ENCODE measurements at regions not wholly inside any gene's neighbourhood (a gene's known extent, or its start where the extent isn't known, plus 50 kb on each side); places are given as distances from the start of the nearest gene placed in this dataset.

- no peaks in the 10 kb centered on the region for H3K36me3 ChIP-seq (ENCODE audit: insufficient read depth)
- H3K27ac ChIP-seq (ENCODE audit: low read depth) = no peak overlapping the region
- H3K4me1 ChIP-seq (ENCODE audit: insufficient read depth) = no peaks in the 10 kb centered on the region
- no peak for DNase-seq (ENCODE audit: extremely low spot score)
- WGBS = 51% methylated on average over 1 of the region's 1 CpG
- no peak overlapping the region for H3K4me3 ChIP-seq (ENCODE audit: low read depth, low read length)
Observed at GRCh38 chr4:177547985-177548384, 105.7 kb upstream of the AGA start.

- Histone ChIP-seq H3K4me1 (ENCODE audit: insufficient read depth) (no peaks in the 10 kb centered on the region), H3K27ac (ENCODE audit: low read depth) (no peak overlapping the region), H3K36me3 (ENCODE audit: insufficient read depth) (no peaks in the 10 kb centered on the region), H3K4me3 (ENCODE audit: low read depth, low read length) (no peak overlapping the region)
- 8% methylated on average over 2 of the region's 2 CpGs for WGBS
- no peak for DNase-seq (ENCODE audit: extremely low spot score)
Observed at GRCh38 chr4:177555007-177555574, 112.9 kb upstream of the AGA start.

GRCh38 chr4:177557416-177557815 lies 115.2 kb upstream of the AGA start:
- WGBS = 99% methylated on average over 21 of the region's 21 CpGs
- Histone ChIP-seq H3K36me3 (ENCODE audit: insufficient read depth) (no peaks in the 10 kb centered on the region), H3K27ac (ENCODE audit: low read depth) (no peak overlapping the region), H3K4me1 (ENCODE audit: insufficient read depth) (no peaks in the 10 kb centered on the region), H3K4me3 (ENCODE audit: low read depth, low read length) (no peak overlapping the region)
- no peak for DNase-seq (ENCODE audit: extremely low spot score)

GRCh38 chr4:177558995-177559394 lies 116.8 kb upstream of the AGA start:
- 89% methylated on average over 3 of the region's 3 CpGs for WGBS
- Histone ChIP-seq H3K27ac (ENCODE audit: low read depth) (no peak overlapping the region), H3K4me3 (ENCODE audit: low read depth, low read length) (no peak overlapping the region), H3K4me1 (ENCODE audit: insufficient read depth) (no peaks in the 10 kb centered on the region), H3K36me3 (ENCODE audit: insufficient read depth) (no peaks in the 10 kb centered on the region)
- DNase-seq (ENCODE audit: extremely low spot score) = no peak

GRCh38 chr4:177562163-177562562 lies 119.9 kb upstream of the AGA start:
- Histone ChIP-seq H3K36me3 (ENCODE audit: insufficient read depth) (no peaks in the 10 kb centered on the region), H3K4me1 (ENCODE audit: insufficient read depth) (no peaks in the 10 kb centered on the region), H3K27ac (ENCODE audit: low read depth) (no peak overlapping the region), H3K4me3 (ENCODE audit: low read depth, low read length) (no peak overlapping the region)
- WGBS = 90% methylated on average over 4 of the region's 4 CpGs
- DNase-seq (ENCODE audit: extremely low spot score) = no peak

- 95% methylated on average over 1 of the region's 1 CpG for WGBS
- DNase-seq (ENCODE audit: extremely low spot score) = no peak
- H3K36me3 ChIP-seq (ENCODE audit: insufficient read depth) = no peaks in the 10 kb centered on the region
- H3K27ac ChIP-seq (ENCODE audit: low read depth) = no peak overlapping the region
- H3K4me1 ChIP-seq (ENCODE audit: insufficient read depth) = no peaks in the 10 kb centered on the region
- no peak overlapping the region for H3K4me3 ChIP-seq (ENCODE audit: low read depth, low read length)
Observed at GRCh38 chr4:177562859-177563258, 120.6 kb upstream of the AGA start.

GRCh38 chr4:177566691-177567090 lies 124.5 kb upstream of the AGA start:
- no peak overlapping the region for H3K27ac ChIP-seq (ENCODE audit: low read depth)
- no peaks in the 10 kb centered on the region for H3K4me1 ChIP-seq (ENCODE audit: insufficient read depth)
- no peak for DNase-seq (ENCODE audit: extremely low spot score)
- H3K4me3 ChIP-seq (ENCODE audit: low read depth, low read length) = no peak overlapping the region
- 75% methylated on average over 5 of the region's 5 CpGs for WGBS
- H3K36me3 ChIP-seq (ENCODE audit: insufficient read depth) = no peaks in the 10 kb centered on the region

GRCh38 chr4:177568931-177569330 lies 126.7 kb upstream of the AGA start:
- no peaks in the 10 kb centered on the region for H3K36me3 ChIP-seq (ENCODE audit: insufficient read depth)
- no peak for DNase-seq (ENCODE audit: extremely low spot score)
- no peak overlapping the region for H3K4me3 ChIP-seq (ENCODE audit: low read depth, low read length)
- H3K27ac ChIP-seq (ENCODE audit: low read depth) = no peak overlapping the region
- 63% methylated on average over 3 of the region's 3 CpGs for WGBS
- H3K4me1 ChIP-seq (ENCODE audit: insufficient read depth) = no peaks in the 10 kb centered on the region

- no peaks in the 10 kb centered on the region for H3K36me3 ChIP-seq (ENCODE audit: insufficient read depth)
- WGBS = 24% methylated on average over 1 of the region's 1 CpG
- no peak for DNase-seq (ENCODE audit: extremely low spot score)
- no peaks in the 10 kb centered on the region for H3K4me1 ChIP-seq (ENCODE audit: insufficient read depth)
- no peak overlapping the region for H3K4me3 ChIP-seq (ENCODE audit: low read depth, low read length)
- no peak overlapping the region for H3K27ac ChIP-seq (ENCODE audit: low read depth)
Observed at GRCh38 chr4:177569434-177569833, 127.2 kb upstream of the AGA start.

- H3K4me1 ChIP-seq (ENCODE audit: insufficient read depth) = no peaks in the 10 kb centered on the region
- no peak for DNase-seq (ENCODE audit: extremely low spot score)
- WGBS = 77% methylated on average over 2 of the region's 2 CpGs
- no peak overlapping the region for H3K4me3 ChIP-seq (ENCODE audit: low read depth, low read length)
- H3K27ac ChIP-seq (ENCODE audit: low read depth) = no peak overlapping the region
- H3K36me3 ChIP-seq (ENCODE audit: insufficient read depth) = no peaks in the 10 kb centered on the region
Observed at GRCh38 chr4:177573507-177573906, 131.3 kb upstream of the AGA start.

- WGBS = 78% methylated on average over 8 of the region's 8 CpGs
- no peaks in the 10 kb centered on the region for H3K4me1 ChIP-seq (ENCODE audit: insufficient read depth)
- no peak overlapping the region for H3K27ac ChIP-seq (ENCODE audit: low read depth)
- DNase-seq (ENCODE audit: extremely low spot score) = no peak
- H3K4me3 ChIP-seq (ENCODE audit: low read depth, low read length) = no peak overlapping the region
- no peaks in the 10 kb centered on the region for H3K36me3 ChIP-seq (ENCODE audit: insufficient read depth)
Observed at GRCh38 chr4:177574446-177574845, 132.2 kb upstream of the AGA start.

GRCh38 chr4:177579649-177580048 lies 137.4 kb upstream of the AGA start:
- H3K27ac ChIP-seq (ENCODE audit: low read depth) = no peak overlapping the region
- no peaks in the 10 kb centered on the region for H3K4me1 ChIP-seq (ENCODE audit: insufficient read depth)
- DNase-seq (ENCODE audit: extremely low spot score) = no peak
- H3K4me3 ChIP-seq (ENCODE audit: low read depth, low read length) = no peak overlapping the region
- H3K36me3 ChIP-seq (ENCODE audit: insufficient read depth) = no peaks in the 10 kb centered on the region
- WGBS = 63% methylated on average over 1 of the region's 1 CpG

- H3K4me3 ChIP-seq (ENCODE audit: low read depth, low read length) = no peak overlapping the region
- no peaks in the 10 kb centered on the region for H3K36me3 ChIP-seq (ENCODE audit: insufficient read depth)
- no peak overlapping the region for H3K27ac ChIP-seq (ENCODE audit: low read depth)
- DNase-seq (ENCODE audit: extremely low spot score) = no peak
- H3K4me1 ChIP-seq (ENCODE audit: insufficient read depth) = no peaks in the 10 kb centered on the region
Observed at GRCh38 chr4:177582992-177583391, 140.8 kb upstream of the AGA start.

- Histone ChIP-seq H3K4me1 (ENCODE audit: insufficient read depth) (no peaks in the 10 kb centered on the region), H3K36me3 (ENCODE audit: insufficient read depth) (no peaks in the 10 kb centered on the region), H3K4me3 (ENCODE audit: low read depth, low read length) (no peak overlapping the region), H3K27ac (ENCODE audit: low read depth) (no peak overlapping the region)
- WGBS = 83% methylated on average over 2 of the region's 2 CpGs
- DNase-seq (ENCODE audit: extremely low spot score) = no peak
Observed at GRCh38 chr4:177587989-177588388, 145.8 kb upstream of the AGA start.

- Histone ChIP-seq H3K36me3 (ENCODE audit: insufficient read depth) (no peaks in the 10 kb centered on the region), H3K27ac (ENCODE audit: low read depth) (no peak overlapping the region), H3K4me1 (ENCODE audit: insufficient read depth) (no peaks in the 10 kb centered on the region), H3K4me3 (ENCODE audit: low read depth, low read length) (no peak overlapping the region)
- no peak for DNase-seq (ENCODE audit: extremely low spot score)
- 91% methylated on average over 2 of the region's 2 CpGs for WGBS
Observed at GRCh38 chr4:177595386-177595785, 153.1 kb upstream of the AGA start.
